Caco-2 (cell line): ENCODE measurements at regions not wholly inside any gene's neighbourhood (a gene's known extent, or its start where the extent isn't known, plus 50 kb on each side); places are given as distances from the start of the nearest gene placed in this dataset.

Experiments used
- BruUV-seq: library from RNA; stranded (reverse); fragments of 400-500 nt; replicated peaks from 2 replicates; lab custom pipeline; 2021; lab: Mats Ljungman, UMichigan
- CTCF ChIA-PET: fragments of 300-600 bp; sonication (Branson Sonifier 250); formaldehyde crosslinking; loops from one replicate; lab custom pipeline; 2022; ENCODE audit warnings: antibody characterized with exemption; lab: Charles Lee
- POLR2A ChIA-PET: fragments of 300-600 bp; sonication (Branson Sonifier 250); formaldehyde crosslinking; loops from one replicate; lab custom pipeline; 2022; ENCODE audit warnings: antibody characterized with exemption; lab: Charles Lee
- DNase-seq, 2 experiments: peaks; one replicate each; pipeline versions ENCODE4 v3.0.0 to v3.0.0-alpha.2; 2020 to 2022
- H3K27me3 ChIP-seq: replicated peaks from 2 replicates; pipeline ENCODE4 v1.6.0; 2011; ENCODE audit warnings: low read length; ENCODE audit not compliant: control insufficient read depth, insufficient read depth
- H3K36me3 ChIP-seq: 2 replicates; pipeline ENCODE4 v1.5.1; 2011; ENCODE audit warnings: low read length; ENCODE audit not compliant: control insufficient read depth, insufficient read depth
- H3K4me1 ChIP-seq: fragments of 250-450 bp; sonication (Bioruptor Pico); 2 replicates; pipeline ENCODE4 v1.5.1; 2020; ENCODE audit warnings: mild to moderate bottlenecking
- H3K4me3 ChIP-seq: 2 replicates; pipeline ENCODE4 v1.5.1; 2011; ENCODE audit warnings: low read depth, mild to moderate bottlenecking, control low read depth, low read length
- H3K9me3 ChIP-seq: fragments of 250-450 bp; sonication (Bioruptor Pico); 2 replicates; pipeline ENCODE4 v1.5.1; 2020; ENCODE audit warnings: mild to moderate bottlenecking, moderate library complexity
- H3K27ac Mint-ChIP-seq: one replicate; pipeline ENCODE4 v1.8.0; 2022; ENCODE audit warnings: mixed read lengths; ENCODE audit not compliant: unreplicated experiment
- H3K27me3 Mint-ChIP-seq: one replicate; pipeline ENCODE4 v1.8.0; 2022; ENCODE audit warnings: mixed read lengths; ENCODE audit not compliant: insufficient read depth, unreplicated experiment
- H3K36me3 Mint-ChIP-seq: one replicate; pipeline ENCODE4 v1.8.0; 2022; ENCODE audit warnings: mild to moderate bottlenecking, mixed read lengths; ENCODE audit not compliant: insufficient read depth, unreplicated experiment
- H3K4me1 Mint-ChIP-seq: one replicate; pipeline ENCODE4 v1.8.0; 2022; ENCODE audit warnings: low read depth, mixed read lengths; ENCODE audit not compliant: unreplicated experiment
- H3K4me3 Mint-ChIP-seq: one replicate; pipeline ENCODE4 v1.8.0; 2022; ENCODE audit warnings: mild to moderate bottlenecking, moderate library complexity, mixed read lengths; ENCODE audit not compliant: unreplicated experiment
- H3K9me3 Mint-ChIP-seq: one replicate; pipeline ENCODE4 v1.8.0; 2022; ENCODE audit warnings: mixed read lengths; ENCODE audit not compliant: unreplicated experiment
- CTCF ChIP-seq, 2 experiments: fragments of 200-600 bp in 1 of 2; IDR thresholded peaks; 1 replicate in 1 of 2; 2 replicates in 1 of 2; pipeline versions ENCODE4 v1.5.1 to v1.8.0; 2011 to 2022; ENCODE audit warnings: antibody characterized with exemption in 1 of 2, control low read depth in 1 of 2, inconsistent platforms in 1 of 2, low read depth in 1 of 2, low read length in 1 of 2, mild to moderate bottlenecking in 1 of 2, moderate library complexity in 1 of 2; ENCODE audit not compliant: insufficient read depth in 1 of 2, severe bottlenecking in 1 of 2, unreplicated experiment in 1 of 2
- intact Hi-C: fragments of 100-400 bp; cut with micrococcal nuclease; formaldehyde crosslinking; loops from one replicate; pipeline ENCODE4 v1.10.0; 2022; ENCODE audit not compliant: unreplicated experiment

GRCh38 chr1:83670909-83671565 is 327.9 kb downstream of the TTLL7 start:
- ChIA-PET CTCF (no interaction called here), POLR2A (no interaction called here)
- no peak for DNase-seq
- Mint-ChIP-seq H3K27ac (no peak overlapping the region), H3K4me3 (no peak overlapping the region), H3K36me3 (no peaks in the 10 kb centered on the region), H3K4me1 (no peaks in the 10 kb centered on the region), H3K27me3 (peaks cover 3% of the 10 kb centered on the region), H3K9me3 (no peaks in the 10 kb centered on the region)
- no peaks in the 10 kb centered on the region for H3K27me3 ChIP-seq
- TF ChIP-seq CTCF (IDR thresholded peaks at IDR 0.05; ENCODE audit: insufficient read depth in 1 of 2, low read depth in 1 of 2, low read length in 1 of 2, severe bottlenecking in 1 of 2, unreplicated experiment in 1 of 2), result no peak
- no TSS peak for BruUV-seq
- H3K4me1 ChIP-seq, result no peaks in the 10 kb centered on the region
- H3K4me3 ChIP-seq, result no peak overlapping the region
- H3K36me3 ChIP-seq, result no peaks in the 10 kb centered on the region
- intact Hi-C loops, result no loop called here
- H3K9me3 ChIP-seq, result no peaks in the 10 kb centered on the region

- no peaks in the 10 kb centered on the region for H3K27me3 ChIP-seq
- Mint-ChIP-seq H3K27me3 (peaks cover 8% of the 10 kb centered on the region), H3K36me3 (no peaks in the 10 kb centered on the region), H3K4me3 (no peak overlapping the region), H3K27ac (no peak overlapping the region), H3K4me1 (no peaks in the 10 kb centered on the region), H3K9me3 (no peaks in the 10 kb centered on the region)
- no peaks in the 10 kb centered on the region for H3K4me1 ChIP-seq
- no peaks in the 10 kb centered on the region for H3K9me3 ChIP-seq
- no peak overlapping the region for H3K4me3 ChIP-seq
- no TSS peak for BruUV-seq
- intact Hi-C loops, result no loop called here
- DNase-seq, result no peak
- CTCF ChIA-PET, result no interaction called here
- TF ChIP-seq CTCF (IDR thresholded peaks at IDR 0.05; ENCODE audit: insufficient read depth in 1 of 2, low read depth in 1 of 2, low read length in 1 of 2, severe bottlenecking in 1 of 2, unreplicated experiment in 1 of 2), result no peak
- H3K36me3 ChIP-seq, result no peaks in the 10 kb centered on the region
- POLR2A ChIA-PET, result no interaction called here
Observed at GRCh38 chr1:83641796-83642443, 357.0 kb downstream of the TTLL7 start.

- no peak overlapping the region for H3K4me3 ChIP-seq
- H3K36me3 ChIP-seq, result no peaks in the 10 kb centered on the region
- CTCF ChIA-PET, result no interaction called here
- no peaks in the 10 kb centered on the region for H3K9me3 Mint-ChIP-seq
- no peak for DNase-seq
- no peaks in the 10 kb centered on the region for H3K9me3 ChIP-seq
- no peaks in the 10 kb centered on the region for H3K27me3 ChIP-seq
- BruUV-seq, result no TSS peak
- no peak for TF ChIP-seq CTCF (IDR thresholded peaks at IDR 0.05; ENCODE audit: insufficient read depth in 1 of 2, low read depth in 1 of 2, low read length in 1 of 2, severe bottlenecking in 1 of 2, unreplicated experiment in 1 of 2)
- H3K4me1 ChIP-seq, result no peaks in the 10 kb centered on the region
- H3K27ac Mint-ChIP-seq, result no peak overlapping the region
- peaks cover 1% of the 10 kb centered on the region for H3K36me3 Mint-ChIP-seq
- peaks cover 9% of the 10 kb centered on the region for H3K27me3 Mint-ChIP-seq
- POLR2A ChIA-PET, result no interaction called here
- no peak overlapping the region for H3K4me3 Mint-ChIP-seq
- intact Hi-C loops, result no loop called here
- H3K4me1 Mint-ChIP-seq, result no peaks in the 10 kb centered on the region
Observed at GRCh38 chr1:83641206-83641658, 357.7 kb downstream of the TTLL7 start.
